SK-N-SH (cell line): ENCODE measurements at regions not wholly inside any gene's neighbourhood (a gene's known extent, or its start where the extent isn't known, plus 50 kb on each side); places are given as distances from the start of the nearest gene placed in this dataset.
A peak's percentile ranks its signal among the peaks of the same experiment; 100 is the strongest.

Source experiments
- CTCF ChIA-PET: fragments of 300-600, 350-600 bp; formaldehyde crosslinking; extraction: SDS; loops from one replicate; lab custom pipeline; 2021; lab: Yijun Ruan, JAX
- POLR2A ChIA-PET: fragments of 350-600 bp; sonication (Branson Sonifier 250); formaldehyde crosslinking; extraction: SDS; loops from one replicate; lab custom pipeline; 2020; ENCODE audit warnings: antibody characterized with exemption, inconsistent platforms; lab: Yijun Ruan, JAX
- DNase-seq: peaks from one replicate; pipeline ENCODE4 v3.0.0; 2012
- H2AFZ ChIP-seq: fragments of 200-600 bp; sonication (generic); 2 replicates; pipeline ENCODE4 v1.8.1; 2016; ENCODE audit warnings: antibody characterized with exemption, mild to moderate bottlenecking, low read depth
- H3F3A ChIP-seq: fragments of 200-600 bp; sonication (generic); replicated peaks from 2 replicates; pipeline ENCODE3; 2016; ENCODE audit warnings: antibody characterized with exemption, mild to moderate bottlenecking; ENCODE audit not compliant: insufficient read depth
- H3K27ac ChIP-seq, 2 experiments: fragments of 200-500 bp in 1 of 2; fragments of 200-600 bp in 1 of 2; sonication (Bioruptor generic) in 1 of 2; sonication (generic), shearing (Covaris generic) in 1 of 2; 2 replicates each; pipeline versions ENCODE4 v1.5.1 to v1.6.1; 2014 to 2016; ENCODE audit warnings: low read depth in 2 of 2, inconsistent platforms in 1 of 2, low read length in 1 of 2, mild to moderate bottlenecking in 1 of 2, mixed read lengths in 1 of 2
- H3K27me3 ChIP-seq: fragments of 200-600 bp; sonication (generic), shearing (Covaris generic); 2 replicates; pipeline ENCODE4 v1.6.1; 2016; ENCODE audit warnings: mixed run types; ENCODE audit not compliant: insufficient read depth
- H3K36me3 ChIP-seq, 2 experiments: fragments of 200-500 bp in 1 of 2; fragments of 200-600 bp in 1 of 2; sonication (Bioruptor generic) in 1 of 2; sonication (generic) in 1 of 2; replicated peaks in 1 of 2; 2 replicates each; pipeline versions ENCODE3 to v1.5.1; 2014 to 2016; ENCODE audit warnings: low read length in 1 of 2, mild to moderate bottlenecking in 1 of 2; ENCODE audit not compliant: insufficient read depth in 2 of 2, control insufficient read depth in 1 of 2
- H3K4me1 ChIP-seq, 2 experiments: fragments of 200-500 bp in 1 of 2; fragments of 200-600 bp in 1 of 2; sonication (Bioruptor generic) in 1 of 2; sonication (generic), shearing (Covaris generic) in 1 of 2; 2 replicates each; pipeline versions ENCODE4 v1.5.1 to v1.6.1; 2014 to 2016; ENCODE audit warnings: low read depth in 1 of 2, low read length in 1 of 2, mixed run types in 1 of 2; ENCODE audit not compliant: insufficient read depth in 2 of 2, control insufficient read depth in 1 of 2
- H3K4me2 ChIP-seq: fragments of 200-600 bp; sonication (generic), shearing (Covaris generic); 2 replicates; pipeline ENCODE4 v1.6.1; 2017; ENCODE audit warnings: mixed run types
- H3K4me3 ChIP-seq, 2 experiments: fragments of 200-500 bp in 1 of 2; fragments of 200-600 bp in 1 of 2; sonication (Bioruptor generic) in 1 of 2; sonication (generic), shearing (Covaris generic) in 1 of 2; 2 replicates each; pipeline versions ENCODE4 v1.5.1 to v1.8.1; 2014 to 2016; ENCODE audit warnings: low read depth in 2 of 2, inconsistent platforms in 1 of 2, low read length in 1 of 2, mild to moderate bottlenecking in 1 of 2, mixed read lengths in 1 of 2, moderate library complexity in 1 of 2
- H3K79me2 ChIP-seq: fragments of 200-600 bp; sonication (generic); 2 replicates; pipeline ENCODE4 v1.8.1; 2017; ENCODE audit warnings: mild to moderate bottlenecking; ENCODE audit not compliant: insufficient read depth
- H3K9ac ChIP-seq: fragments of 200-600 bp; sonication (generic); 2 replicates; pipeline ENCODE4 v1.6.1; 2017; ENCODE audit warnings: mixed run types
- H3K9me2 ChIP-seq: fragments of 200-600 bp; sonication (generic); 2 replicates; pipeline ENCODE4 v1.6.1; 2017; ENCODE audit warnings: mixed run types
- H3K9me3 ChIP-seq: fragments of 200-600 bp; sonication (generic); 2 replicates; pipeline ENCODE4 v1.6.1; 2017; ENCODE audit warnings: mixed run types, mild to moderate bottlenecking, moderate library complexity
- H4K20me1 ChIP-seq: fragments of 200-600 bp; sonication (generic); 2 replicates; pipeline ENCODE4 v1.6.1; 2017; ENCODE audit warnings: mild to moderate bottlenecking, mixed run types; ENCODE audit not compliant: insufficient read depth
- CHD2 ChIP-seq: fragments of 150-350 bp; IDR thresholded peaks from 2 replicates; pipeline ENCODE4 v1.6.1; 2018; ENCODE audit warnings: low read length; ENCODE audit not compliant: partially characterized antibody
- CTCF ChIP-seq: fragments of 200-600 bp; sonication (generic); IDR thresholded peaks from 2 replicates; pipeline ENCODE4 v1.6.1; 2017; ENCODE audit warnings: antibody characterized with exemption, mild to moderate bottlenecking, moderate library complexity
- ELF1 ChIP-seq: IDR thresholded peaks from 2 replicates; pipeline ENCODE4 v1.4.0; 2012
- EP300 ChIP-seq, 2 experiments: IDR thresholded peaks; 2 replicates each; pipeline versions ENCODE4 v1.4.0 to v1.6.1; 2012; ENCODE audit warnings: borderline replicate concordance in 1 of 2, low read depth in 1 of 2, low read length in 1 of 2
- FOSL2 ChIP-seq: IDR thresholded peaks from 2 replicates; pipeline ENCODE4 v1.4.0; 2012; ENCODE audit warnings: low read depth, mild to moderate bottlenecking, moderate library complexity, borderline replicate concordance
- FOXJ3 ChIP-seq: sonication (generic); formaldehyde crosslinking; IDR thresholded peaks from 2 replicates; pipeline ENCODE4 v1.5.1; 2020; ENCODE audit warnings: mild to moderate bottlenecking, missing genetic modification reagents
- GATA2 ChIP-seq: sonication (generic); formaldehyde crosslinking; IDR thresholded peaks from 2 replicates; pipeline ENCODE4 v1.5.0; 2020; ENCODE audit warnings: mild to moderate bottlenecking, missing genetic modification reagents
- IRF3 ChIP-seq: fragments of 150-350 bp; IDR thresholded peaks from 2 replicates; pipeline ENCODE4 v1.6.1; 2016; ENCODE audit warnings: mild to moderate bottlenecking, low read depth, low read length
- JUND ChIP-seq: IDR thresholded peaks from 2 replicates; pipeline ENCODE4 v1.4.0; 2012
- NRF1 ChIP-seq: IDR thresholded peaks from 2 replicates; pipeline ENCODE4 v1.6.1; 2012; ENCODE audit warnings: low read depth, mild to moderate bottlenecking, low read length
- RCOR1 ChIP-seq: fragments of 150-350 bp; IDR thresholded peaks from 2 replicates; pipeline ENCODE4 v1.6.1; 2017; ENCODE audit warnings: antibody characterized with exemption, low read length
- SIN3A ChIP-seq: IDR thresholded peaks from 2 replicates; pipeline ENCODE4 v1.6.1; 2012; ENCODE audit warnings: low read depth, mild to moderate bottlenecking, low read length, moderate library complexity, borderline replicate concordance
- TAF1 ChIP-seq: IDR thresholded peaks from 2 replicates; pipeline ENCODE4 v1.6.1; 2012; ENCODE audit warnings: low read depth, mild to moderate bottlenecking, low read length, moderate library complexity, borderline replicate concordance
- TEAD4 ChIP-seq: IDR thresholded peaks from 2 replicates; pipeline ENCODE4 v1.4.0; 2012; ENCODE audit warnings: mild to moderate bottlenecking, borderline replicate concordance; ENCODE audit not compliant: insufficient read depth
- USF1 ChIP-seq: IDR thresholded peaks from 2 replicates; pipeline ENCODE4 v1.4.0; 2012; ENCODE audit warnings: low read depth, borderline replicate concordance
- WGBS: methylation state at CpG from one replicate; pipeline ENCODE4 v1.1.6; 2017; ENCODE audit warnings: low lambda C conversion rate; 5-methylcytosine and 5-hydroxymethylcytosine counted together

- Histone ChIP-seq H3K9me3 (no peaks in the 10 kb centered on the region), H2AFZ (no peak overlapping the region), H3K4me1 (no peaks in the 10 kb centered on the region; a peak in 2 of 4 replicates), H3K4me2 (no peak overlapping the region), H3F3A (no peaks in the 10 kb centered on the region), H3K9ac (no peak overlapping the region), H3K36me3 (no peaks in the 10 kb centered on the region), H3K27ac (no peak overlapping the region), H3K27me3 (no peaks in the 10 kb centered on the region), H3K79me2 (no peaks in the 10 kb centered on the region), H3K9me2 (no peaks in the 10 kb centered on the region), H4K20me1 (no peaks in the 10 kb centered on the region), H3K4me3 (no peak overlapping the region)
- DNase-seq, result no peak
- ChIA-PET CTCF (no interaction called here), POLR2A (no interaction called here)
- 6% methylated on average over 2 of the region's 2 CpGs for WGBS
- TF ChIP-seq SIN3A, result no peak
- no peak for TF ChIP-seq ELF1
- TF ChIP-seq FOSL2, result no peak
- TF ChIP-seq RCOR1, result no peak
- TF ChIP-seq TEAD4, result no peak
- no peak for TF ChIP-seq TAF1
- no peak for TF ChIP-seq FOXJ3 (CRISPR knock-in tag)
- TF ChIP-seq NRF1, result no peak
- TF ChIP-seq USF1, result no peak
- TF ChIP-seq CTCF, result no peak
- no peak for TF ChIP-seq GATA2 (CRISPR knock-in tag)
- TF ChIP-seq JUND, result no peak
- TF ChIP-seq IRF3, result no peak
- TF ChIP-seq EP300 (IDR thresholded peaks at IDR 0.05; ENCODE audit: borderline replicate concordance in 1 of 2, low read depth in 1 of 2, low read length in 1 of 2), result no peak
- TF ChIP-seq, all 33 proteins: peak for 0
Measured at GRCh38 chr7:10100572-10100971, 873.1 kb upstream of the PHF14 start.

- H3K4me2 ChIP-seq, result no peak overlapping the region
- H3K9me3 ChIP-seq, result no peaks in the 10 kb centered on the region
- no peaks in the 10 kb centered on the region for H3K79me2 ChIP-seq
- no peak overlapping the region for H3K9ac ChIP-seq
- no peaks in the 10 kb centered on the region for H3K36me3 ChIP-seq
- H2AFZ ChIP-seq, result no peak overlapping the region
- no peaks in the 10 kb centered on the region for H3K27me3 ChIP-seq
- CTCF ChIA-PET, result no interaction called here
- H3K9me2 ChIP-seq, result no peaks in the 10 kb centered on the region
- peak overlapping the region in 1 of 2 experiments; percentile 34; a peak in 1 of 4 replicates for H3K27ac ChIP-seq
- POLR2A ChIA-PET, result no interaction called here
- H3K4me1 ChIP-seq, result no peaks in the 10 kb centered on the region; a peak in 1 of 4 replicates
- H3K4me3 ChIP-seq, result no peak overlapping the region
- WGBS, result 20% methylated on average over 2 of the region's 2 CpGs
- no peaks in the 10 kb centered on the region for H4K20me1 ChIP-seq
- H3F3A ChIP-seq, result no peaks in the 10 kb centered on the region
- DNase-seq, result no peak
- no peak for TF ChIP-seq CHD2
Measured at GRCh38 chr7:10101351-10101750, 872.3 kb upstream of the PHF14 start.
